Testis (tissue), 2 donors: ENCODE measurements at regions not wholly inside any gene's neighbourhood (a gene's known extent, or its start where the extent isn't known, plus 50 kb on each side); places are given as distances from the start of the nearest gene placed in this dataset.
"Not testable (repeated sequence)": the region's sequence is repeated elsewhere in the genome, so short reads cannot be mapped to it uniquely, and the experiment has no call there.

Source experiments
- DNase-seq: peaks from one replicate; pipeline ENCODE4 v3.0.0-alpha.2; 2019
- H3K27ac ChIP-seq, 2 donors: fragments of 200-600 bp; sonication (generic); one replicate each; pipeline ENCODE4 v1.5.1; 2019
- H3K27me3 ChIP-seq: fragments of 200-600 bp; sonication (generic); one replicate; pipeline ENCODE4 v1.5.1; 2019
- H3K36me3 ChIP-seq: fragments of 200-600 bp; sonication (generic); one replicate; pipeline ENCODE4 v1.5.1; 2017; ENCODE audit warnings: low read depth; ENCODE audit errors: missing control alignments
- H3K4me1 ChIP-seq: fragments of 200-600 bp; sonication (generic); one replicate; pipeline ENCODE4 v1.5.1; 2019
- H3K4me3 ChIP-seq, 2 donors: fragments of 200-600 bp; sonication (generic); one replicate each; pipeline ENCODE4 v1.5.1; 2017 to 2019
- H3K9me3 ChIP-seq: fragments of 200-600 bp; sonication (generic); one replicate; pipeline ENCODE4 v1.5.1; 2017
- CTCF ChIP-seq, 3 experiments: fragments of 450-650 bp in 2 of 3; fragments of 200-600 bp in 1 of 3; sonication (generic) in 1 of 3; IDR thresholded peaks; one replicate each; pipeline ENCODE4 v1.5.1; 2016 to 2019; ENCODE audit warnings: antibody characterized with exemption in 3 of 3, mild to moderate bottlenecking in 2 of 3, moderate library complexity in 1 of 3
- POLR2A ChIP-seq: fragments of 450-650 bp; IDR thresholded peaks from one replicate; pipeline ENCODE4 v1.6.1; 2017; ENCODE audit warnings: antibody characterized with exemption, mild to moderate bottlenecking, moderate library complexity
- WGBS, 2 donors: methylation state at CpG; one replicate each; pipeline ENCODE4 v1.1.5; 2018; 5-methylcytosine and 5-hydroxymethylcytosine counted together
- intact Hi-C: fragments of 100-400 bp; cut with DNase I; formaldehyde crosslinking; loops from one replicate; pipeline ENCODE4 v1.15.1; 2023; ENCODE audit warnings: low total_unique reads

GRCh38 chr6:163752446-163752845 is 337.9 kb downstream of the QKI start:
- no peak for TF ChIP-seq CTCF (IDR thresholded peaks at IDR 0.05)
- no peak for TF ChIP-seq POLR2A
- no peaks in the 10 kb centered on the region for H3K9me3 ChIP-seq
- no peaks in the 10 kb centered on the region for H3K27me3 ChIP-seq
- no peaks in the 10 kb centered on the region for H3K36me3 ChIP-seq
- no peaks in the 10 kb centered on the region for H3K4me1 ChIP-seq
- 95% methylated on average over 13 of the region's 13 CpGs for WGBS, 2 donors
- intact Hi-C loops: no loop called here
- DNase-seq: no peak
- no peak overlapping the region for H3K27ac ChIP-seq
- H3K4me3 ChIP-seq: no peak overlapping the region

GRCh38 chr6:163751032-163751525 is 336.6 kb downstream of the QKI start:
- TF ChIP-seq CTCF (IDR thresholded peaks at IDR 0.05) (no peak), POLR2A (no peak)
- Histone ChIP-seq H3K4me1 (no peaks in the 10 kb centered on the region), H3K27ac (no peak overlapping the region), H3K36me3 (no peaks in the 10 kb centered on the region), H3K4me3 (no peak overlapping the region), H3K9me3 (no peaks in the 10 kb centered on the region), H3K27me3 (no peaks in the 10 kb centered on the region)
- intact Hi-C loops: no loop called here
- no peak for DNase-seq
- 69 to 70% methylated on average over 18 of the region's 18 CpGs for WGBS, 2 donors

DNA sequence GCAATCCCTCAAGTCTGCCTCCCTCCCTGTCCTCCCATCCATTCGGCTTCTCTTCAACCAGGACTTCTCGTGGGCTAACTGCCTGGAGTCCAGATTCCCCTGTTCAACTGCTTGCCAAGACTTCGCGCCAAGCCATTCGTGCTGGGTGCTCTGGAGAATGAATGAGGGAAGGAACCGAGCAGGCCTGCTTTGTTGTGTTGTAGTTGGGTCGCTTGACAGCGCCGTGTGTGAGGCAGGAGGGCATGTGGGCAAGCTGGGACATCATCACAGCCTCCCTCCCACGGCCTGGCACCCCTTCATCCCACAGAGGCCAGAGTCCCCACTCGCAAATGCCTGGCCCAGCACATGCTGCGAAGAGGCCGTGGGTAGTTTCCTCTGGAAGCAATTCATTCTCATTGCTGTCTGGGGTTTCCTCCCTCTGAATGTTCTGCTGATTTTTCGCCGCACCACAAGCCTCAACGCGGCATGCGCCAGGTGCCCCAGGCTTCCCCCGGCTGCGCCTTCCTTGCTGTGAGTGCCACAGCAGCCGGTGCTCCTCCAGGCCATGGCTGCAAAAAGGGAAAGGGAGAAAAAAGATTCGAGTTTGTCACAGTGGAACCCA is 336.0 kb downstream of the QKI start:
- no peaks in the 10 kb centered on the region for H3K9me3 ChIP-seq
- intact Hi-C loops: no loop called here
- WGBS, 2 donors: 89 to 90% methylated on average over 17 to 22 of the region's 22 CpGs
- no peak for TF ChIP-seq POLR2A
- no peak for TF ChIP-seq CTCF (IDR thresholded peaks at IDR 0.05)
- DNase-seq: no peak
- no peaks in the 10 kb centered on the region for H3K27me3 ChIP-seq
- no peaks in the 10 kb centered on the region for H3K4me1 ChIP-seq
- no peak overlapping the region for H3K4me3 ChIP-seq
- H3K27ac ChIP-seq: no peak overlapping the region
- H3K36me3 ChIP-seq: no peaks in the 10 kb centered on the region

- WGBS, 2 donors: 91% methylated on average over 9 to 15 of the region's 15 CpGs
- DNase-seq: no peak
- intact Hi-C loops: no loop called here
- H3K36me3 ChIP-seq: no peaks in the 10 kb centered on the region
- TF ChIP-seq CTCF (IDR thresholded peaks at IDR 0.05): no peak
- no peak for TF ChIP-seq POLR2A
- H3K4me3 ChIP-seq: no peak overlapping the region
- no peak overlapping the region for H3K27ac ChIP-seq
- no peaks in the 10 kb centered on the region for H3K4me1 ChIP-seq
- H3K9me3 ChIP-seq: no peaks in the 10 kb centered on the region
- H3K27me3 ChIP-seq: no peaks in the 10 kb centered on the region
Measured at GRCh38 chr6:163748886-163749285, 334.4 kb downstream of the QKI start.

GRCh38 chr6:163748036-163748435 is 333.5 kb downstream of the QKI start:
- no peak for DNase-seq
- no peak for TF ChIP-seq POLR2A
- no peak for TF ChIP-seq CTCF (IDR thresholded peaks at IDR 0.05)
- 94 to 96% methylated on average over 9 of the region's 9 CpGs for WGBS, 2 donors
- Histone ChIP-seq H3K9me3 (no peaks in the 10 kb centered on the region), H3K4me1 (no peaks in the 10 kb centered on the region), H3K27ac (no peak overlapping the region), H3K36me3 (no peaks in the 10 kb centered on the region), H3K27me3 (no peaks in the 10 kb centered on the region), H3K4me3 (no peak overlapping the region)
- intact Hi-C loops: no loop called here

DNA sequence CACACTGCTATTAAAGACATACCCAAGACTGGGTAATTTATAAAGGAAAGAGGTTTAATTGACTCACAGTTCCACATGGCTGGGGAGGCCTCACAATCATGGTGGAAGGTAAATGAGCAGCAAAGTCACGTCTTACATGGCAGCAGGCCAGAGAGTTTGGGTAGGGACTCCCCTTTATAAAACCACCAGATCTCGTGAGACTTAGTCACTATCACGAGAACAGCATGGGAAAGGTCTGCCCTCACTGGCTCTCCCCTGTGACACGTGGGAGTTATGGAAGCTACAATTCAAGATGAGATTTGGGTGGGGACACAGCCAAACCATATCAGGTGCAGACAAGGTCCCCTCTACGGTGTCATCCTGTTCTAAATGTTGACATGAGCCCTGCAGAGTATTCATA is 332.5 kb downstream of the QKI start:
- DNase-seq, H3K9me3 ChIP-seq, intact Hi-C loops, H3K27ac ChIP-seq, H3K4me1 ChIP-seq, H3K27me3 ChIP-seq, H3K36me3 ChIP-seq, H3K4me3 ChIP-seq: not testable (repeated sequence)
- 80 to 85% methylated on average over 5 of the region's 5 CpGs for WGBS, 2 donors
